Breast epithelium (tissue), 4 donors: ENCODE measurements at regions not wholly inside any gene's neighbourhood (a gene's known extent, or its start where the extent isn't known, plus 50 kb on each side); places are given as distances from the start of the nearest gene placed in this dataset.

Source experiments
- DNase-seq, 2 donors: peaks; one replicate each; pipeline ENCODE4 v3.0.0-alpha.2; 2019; ENCODE audit warnings: low spot score in 2 of 2
- H3K27ac ChIP-seq, 2 donors: fragments of 200-600 bp; sonication (generic) in 1 of 2; one replicate each; pipeline ENCODE4 v1.5.1; 2016 to 2019; ENCODE audit warnings: mild to moderate bottlenecking in 1 of 2
- H3K27me3 ChIP-seq, 2 donors: fragments of 200-600 bp; sonication (generic) in 1 of 2; one replicate each; pipeline versions ENCODE4 v1.5.1 to v1.6.0; 2017 to 2019; ENCODE audit warnings: control low read depth in 1 of 2, mild to moderate bottlenecking in 1 of 2
- H3K36me3 ChIP-seq: fragments of 200-600 bp; one replicate; pipeline ENCODE4 v1.5.1; 2019
- H3K4me1 ChIP-seq, 2 donors: fragments of 200-600 bp; sonication (generic); one replicate each; pipeline ENCODE4 v1.5.1; 2016 to 2019; ENCODE audit warnings: control low read depth in 1 of 2
- H3K4me3 ChIP-seq, 3 donors: fragments of 200-600 bp; sonication (generic); 1 replicate in 2 of 3; 2 replicates in 1 of 3; pipeline ENCODE4 v1.5.1; 2016 to 2019; ENCODE audit warnings: mild to moderate bottlenecking in 3 of 3, moderate library complexity in 2 of 3
- H3K9me3 ChIP-seq, 2 donors: fragments of 200-600 bp; sonication (generic) in 1 of 2; one replicate each; pipeline ENCODE4 v1.5.1; 2016 to 2019; ENCODE audit warnings: control low read depth in 1 of 2
- CTCF ChIP-seq, 3 donors: fragments of 450-650 bp; IDR thresholded peaks; one replicate each; pipeline ENCODE4 v1.5.1; 2016 to 2017; ENCODE audit warnings: antibody characterized with exemption in 3 of 3, mild to moderate bottlenecking in 3 of 3, moderate library complexity in 3 of 3
- POLR2A ChIP-seq: fragments of 450-650 bp; IDR thresholded peaks from one replicate; pipeline ENCODE4 v1.6.1; 2016; ENCODE audit warnings: antibody characterized with exemption, mild to moderate bottlenecking, moderate library complexity
- POLR2AphosphoS5 ChIP-seq, 3 donors: sonication (generic); formaldehyde crosslinking; IDR thresholded peaks; one replicate each; pipeline ENCODE4 v1.6.1; 2017; ENCODE audit warnings: antibody characterized with exemption in 3 of 3
- intact Hi-C: fragments of 100-400 bp; cut with DNase I; formaldehyde crosslinking; loops from one replicate; pipeline ENCODE4 v1.15.1; 2023; ENCODE audit warnings: low total_unique reads

GRCh38 chr20:39605361-39605760 lies 643.2 kb downstream of the DHX35 start:
- no peak for DNase-seq
- no peak for TF ChIP-seq POLR2AphosphoS5 (IDR thresholded peaks at IDR 0.05)
- TF ChIP-seq POLR2A, result no peak
- TF ChIP-seq CTCF (IDR thresholded peaks at IDR 0.05), result no peak

GRCh38 chr20:39603219-39603618 lies 641.1 kb downstream of the DHX35 start:
- H3K27me3 ChIP-seq, result no peaks in the 10 kb centered on the region
- no peaks in the 10 kb centered on the region for H3K4me1 ChIP-seq
- intact Hi-C loops, result no loop called here
- H3K4me3 ChIP-seq, result no peak overlapping the region
- no peaks in the 10 kb centered on the region for H3K36me3 ChIP-seq
- TF ChIP-seq CTCF (IDR thresholded peaks at IDR 0.05), result no peak
- TF ChIP-seq POLR2A, result no peak
- TF ChIP-seq POLR2AphosphoS5 (IDR thresholded peaks at IDR 0.05), result no peak
- H3K27ac ChIP-seq, result no peak overlapping the region
- no peak for DNase-seq
- no peaks in the 10 kb centered on the region for H3K9me3 ChIP-seq

More at GRCh38 chr20:39605361-39605760, 643.2 kb downstream of the DHX35 start:
- no peaks in the 10 kb centered on the region for H3K4me1 ChIP-seq
- H3K9me3 ChIP-seq, result peaks cover 0 to 6% of the 10 kb centered on the region in 2 donors
- no peak overlapping the region for H3K27ac ChIP-seq
- H3K4me3 ChIP-seq, result no peak overlapping the region
- H3K27me3 ChIP-seq, result no peaks in the 10 kb centered on the region
- no peaks in the 10 kb centered on the region for H3K36me3 ChIP-seq
- intact Hi-C loops, result no loop called here

- intact Hi-C loops, result no loop called here
- DNase-seq, result no peak
- TF ChIP-seq CTCF (IDR thresholded peaks at IDR 0.05) (no peak), POLR2AphosphoS5 (IDR thresholded peaks at IDR 0.05) (no peak), POLR2A (no peak)
- Histone ChIP-seq H3K27me3 (no peaks in the 10 kb centered on the region), H3K9me3 (no peaks in the 10 kb centered on the region), H3K36me3 (no peaks in the 10 kb centered on the region), H3K4me1 (no peaks in the 10 kb centered on the region), H3K4me3 (no peak overlapping the region), H3K27ac (no peak overlapping the region)
Measured at GRCh38 chr20:39602649-39603048, 640.5 kb downstream of the DHX35 start.

- Histone ChIP-seq H3K27ac (no peak overlapping the region), H3K9me3 (no peaks in the 10 kb centered on the region), H3K36me3 (no peaks in the 10 kb centered on the region), H3K27me3 (no peaks in the 10 kb centered on the region), H3K4me1 (no peaks in the 10 kb centered on the region), H3K4me3 (no peak overlapping the region)
- intact Hi-C loops, result no loop called here
- DNase-seq, result no peak
- no peak for TF ChIP-seq POLR2A
Measured at GRCh38 chr20:39600871-39601270, 638.7 kb downstream of the DHX35 start.

GRCh38 chr20:39600156-39600555 lies 638.0 kb downstream of the DHX35 start:
- H3K27me3 ChIP-seq, result no peaks in the 10 kb centered on the region
- TF ChIP-seq POLR2A (no peak), POLR2AphosphoS5 (IDR thresholded peaks at IDR 0.05) (no peak), CTCF (IDR thresholded peaks at IDR 0.05) (no peak)
- H3K4me3 ChIP-seq, result no peak overlapping the region
- H3K4me1 ChIP-seq, result no peaks in the 10 kb centered on the region
- no peaks in the 10 kb centered on the region for H3K36me3 ChIP-seq
- no peaks in the 10 kb centered on the region for H3K9me3 ChIP-seq
- DNase-seq, result no peak
- H3K27ac ChIP-seq, result no peak overlapping the region
- intact Hi-C loops, result no loop called here

GRCh38 chr20:39596554-39596953 lies 634.4 kb downstream of the DHX35 start:
- H3K9me3 ChIP-seq, result no peaks in the 10 kb centered on the region
- no peak overlapping the region for H3K27ac ChIP-seq
- intact Hi-C loops, result no loop called here
- no peaks in the 10 kb centered on the region for H3K27me3 ChIP-seq
- no peaks in the 10 kb centered on the region for H3K36me3 ChIP-seq
- TF ChIP-seq POLR2A (no peak), CTCF (IDR thresholded peaks at IDR 0.05) (no peak), POLR2AphosphoS5 (IDR thresholded peaks at IDR 0.05) (no peak)
- DNase-seq, result no peak
- H3K4me1 ChIP-seq, result no peaks in the 10 kb centered on the region
- no peak overlapping the region for H3K4me3 ChIP-seq
